ENCODE measurements at regions not wholly inside any gene's neighbourhood (a gene's known extent, or its start where the extent isn't known, plus 50 kb on each side); places are given as distances from the start of the nearest gene placed in this dataset.

GRCh38 chr1:228851618-228852017, 116.3 kb downstream of the RHOU start:
- no peaks in the 10 kb centered on the region for H3K36me3 ChIP-seq (ENCODE audit: control insufficient read depth in 1 of 2, insufficient read depth in 2 of 2, low read depth in 1 of 2, low read length in 2 of 2)
- no peak overlapping the region for H3K4ac ChIP-seq (ENCODE audit: low read depth in 1 of 2, low read length in 2 of 2)
- H3K9me3 ChIP-seq (ENCODE audit: control insufficient read depth, low read length): no peaks in the 10 kb centered on the region
- peaks cover 4% of the 10 kb centered on the region for H3K4me1 ChIP-seq (ENCODE audit: control insufficient read depth, insufficient read depth, low read depth, low read length)
- H3K14ac ChIP-seq (ENCODE audit: low read length in 2 of 2): no peak overlapping the region
- no peak overlapping the region for H2AK5ac ChIP-seq (ENCODE audit: low read length, severe bottlenecking)
- H3K4me3 ChIP-seq (ENCODE audit: insufficient read depth in 1 of 2, low read depth in 1 of 2, low read length in 2 of 2): no peak overlapping the region
- H4K91ac ChIP-seq (ENCODE audit: low read length): no peak overlapping the region
- H2BK5ac ChIP-seq (ENCODE audit: low read depth, low read length, poor library complexity, severe bottlenecking): no peak overlapping the region
- no peak overlapping the region for H2BK120ac ChIP-seq (ENCODE audit: low read depth, low read length)
- H3K27ac ChIP-seq (ENCODE audit: low read length, poor library complexity, severe bottlenecking): no peak overlapping the region
- no peak overlapping the region for H3K4me2 ChIP-seq (ENCODE audit: low read length, poor library complexity, severe bottlenecking)
- H2BK12ac ChIP-seq (ENCODE audit: low read length in 2 of 2): no peak overlapping the region
- H3K23ac ChIP-seq (ENCODE audit: low read length in 2 of 2): no peak overlapping the region
- no peaks in the 10 kb centered on the region for H3K79me1 ChIP-seq (replicated peaks; ENCODE audit: low read length, poor library complexity, severe bottlenecking)
- no peak overlapping the region for H4K8ac ChIP-seq (ENCODE audit: low read length)
- no peak overlapping the region for H3K9ac ChIP-seq (ENCODE audit: low read length)
- no peak for DNase-seq
- H3K27me3 ChIP-seq (ENCODE audit: control insufficient read depth in 1 of 2, insufficient read depth in 1 of 2, low read length in 2 of 2): peaks cover 0 to 22% of the 10 kb centered on the region in 2 experiments
- H3K18ac ChIP-seq (ENCODE audit: low read depth in 1 of 2, low read length in 2 of 2): no peak overlapping the region
- H2BK15ac ChIP-seq (ENCODE audit: low read depth, poor library complexity, severe bottlenecking): no peak overlapping the region
- 96% methylated on average over 4 of the region's 6 CpGs for WGBS
- no peak overlapping the region for H2AFZ ChIP-seq (ENCODE audit: low read depth, low read length)

- WGBS: 100% methylated on average over 3 of the region's 4 CpGs
Observed at GRCh38 chr1:228852024-228852423, 116.7 kb downstream of the RHOU start.

GRCh38 chr1:228852511-228853088, 117.3 kb downstream of the RHOU start:
- Histone ChIP-seq H3K23ac (ENCODE audit: low read length in 2 of 2) (no peak overlapping the region), H4K8ac (ENCODE audit: low read length) (no peak overlapping the region), H3K18ac (ENCODE audit: low read depth in 1 of 2, low read length in 2 of 2) (no peak overlapping the region), H3K36me3 (ENCODE audit: control insufficient read depth in 1 of 2, insufficient read depth in 2 of 2, low read depth in 1 of 2, low read length in 2 of 2) (no peaks in the 10 kb centered on the region), H4K91ac (ENCODE audit: low read length) (no peak overlapping the region), H3K4ac (ENCODE audit: low read depth in 1 of 2, low read length in 2 of 2) (no peak overlapping the region), H3K79me1 (replicated peaks; ENCODE audit: low read length, poor library complexity, severe bottlenecking) (no peaks in the 10 kb centered on the region), H3K27ac (ENCODE audit: low read length, poor library complexity, severe bottlenecking) (no peak overlapping the region), H2BK5ac (ENCODE audit: low read depth, low read length, poor library complexity, severe bottlenecking) (no peak overlapping the region), H2AK5ac (ENCODE audit: low read length, severe bottlenecking) (no peak overlapping the region), H3K4me2 (ENCODE audit: low read length, poor library complexity, severe bottlenecking) (no peak overlapping the region), H3K27me3 (ENCODE audit: control insufficient read depth in 1 of 2, insufficient read depth in 1 of 2, low read length in 2 of 2) (peaks cover 0 to 22% of the 10 kb centered on the region in 2 experiments), H2BK120ac (ENCODE audit: low read depth, low read length) (no peak overlapping the region), H2BK12ac (ENCODE audit: low read length in 2 of 2) (no peak overlapping the region), H2AFZ (ENCODE audit: low read depth, low read length) (no peak overlapping the region), H3K9ac (ENCODE audit: low read length) (no peak overlapping the region), H3K4me3 (ENCODE audit: insufficient read depth in 1 of 2, low read depth in 1 of 2, low read length in 2 of 2) (no peak overlapping the region), H3K14ac (ENCODE audit: low read length in 2 of 2) (peak overlapping the region in 1 of 2 experiments; percentile 44), H3K4me1 (ENCODE audit: control insufficient read depth, insufficient read depth, low read depth, low read length) (peaks cover 4% of the 10 kb centered on the region), H3K9me3 (ENCODE audit: control insufficient read depth, low read length) (no peaks in the 10 kb centered on the region), H2BK15ac (ENCODE audit: low read depth, poor library complexity, severe bottlenecking) (no peak overlapping the region)
- DNase-seq: no peak
- 99% methylated on average over 3 of the region's 3 CpGs for WGBS

More at GRCh38 chr1:228852024-228852423, 116.7 kb downstream of the RHOU start:
- no peaks in the 10 kb centered on the region for H3K9me3 ChIP-seq (ENCODE audit: control insufficient read depth, low read length)
- no peak overlapping the region for H3K4me2 ChIP-seq (ENCODE audit: low read length, poor library complexity, severe bottlenecking)
- H3K4me1 ChIP-seq (ENCODE audit: control insufficient read depth, insufficient read depth, low read depth, low read length): peaks cover 4% of the 10 kb centered on the region
- H3K14ac ChIP-seq (ENCODE audit: low read length in 2 of 2): peak overlapping the region in 1 of 2 experiments; percentile 50
- no peak overlapping the region for H3K9ac ChIP-seq (ENCODE audit: low read length)
- H3K4ac ChIP-seq (ENCODE audit: low read depth in 1 of 2, low read length in 2 of 2): no peak overlapping the region
- no peak overlapping the region for H2BK15ac ChIP-seq (ENCODE audit: low read depth, poor library complexity, severe bottlenecking)
- H3K27ac ChIP-seq (ENCODE audit: low read length, poor library complexity, severe bottlenecking): no peak overlapping the region
- H2AFZ ChIP-seq (ENCODE audit: low read depth, low read length): no peak overlapping the region
- peak overlapping the region; percentile 46 for H4K91ac ChIP-seq (ENCODE audit: low read length)
- peaks cover 0 to 22% of the 10 kb centered on the region in 2 experiments for H3K27me3 ChIP-seq (ENCODE audit: control insufficient read depth in 1 of 2, insufficient read depth in 1 of 2, low read length in 2 of 2)
- no peak overlapping the region for H3K23ac ChIP-seq (ENCODE audit: low read length in 2 of 2)
- H3K4me3 ChIP-seq (ENCODE audit: insufficient read depth in 1 of 2, low read depth in 1 of 2, low read length in 2 of 2): no peak overlapping the region
- no peak overlapping the region for H2BK12ac ChIP-seq (ENCODE audit: low read length in 2 of 2)
- H4K8ac ChIP-seq (ENCODE audit: low read length): no peak overlapping the region
- no peak for DNase-seq
- H3K18ac ChIP-seq (ENCODE audit: low read depth in 1 of 2, low read length in 2 of 2): peak overlapping the region in 1 of 2 experiments; percentile 44
- H2BK120ac ChIP-seq (ENCODE audit: low read depth, low read length): no peak overlapping the region
- H2BK5ac ChIP-seq (ENCODE audit: low read depth, low read length, poor library complexity, severe bottlenecking): no peak overlapping the region
- H3K36me3 ChIP-seq (ENCODE audit: control insufficient read depth in 1 of 2, insufficient read depth in 2 of 2, low read depth in 1 of 2, low read length in 2 of 2): no peaks in the 10 kb centered on the region
- peak overlapping the region; percentile 70 for H2AK5ac ChIP-seq (ENCODE audit: low read length, severe bottlenecking)
- no peaks in the 10 kb centered on the region for H3K79me1 ChIP-seq (replicated peaks; ENCODE audit: low read length, poor library complexity, severe bottlenecking)

DNA sequence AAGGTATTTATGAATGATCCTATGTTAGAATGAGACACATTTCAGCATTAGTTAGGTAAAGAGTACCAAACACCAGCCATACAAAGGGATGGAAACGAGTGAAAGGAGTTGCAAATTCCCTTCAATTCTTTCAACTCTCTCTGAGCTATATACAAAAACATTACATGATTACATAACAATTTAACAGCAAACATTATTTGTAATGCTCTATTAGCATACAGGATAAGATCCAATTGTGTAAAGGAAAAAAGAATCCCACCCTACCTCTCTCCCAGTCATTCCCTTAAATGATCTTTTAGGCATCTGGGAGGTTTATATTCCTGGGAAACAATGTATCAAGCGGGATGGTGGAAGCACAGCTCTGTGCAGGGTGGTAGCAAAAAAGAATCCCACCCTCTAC, 117.9 kb downstream of the RHOU start:
- H3K36me3 ChIP-seq (ENCODE audit: control insufficient read depth in 1 of 2, insufficient read depth in 2 of 2, low read depth in 1 of 2, low read length in 2 of 2): no peaks in the 10 kb centered on the region
- no peak overlapping the region for H2BK120ac ChIP-seq (ENCODE audit: low read depth, low read length)
- no peak overlapping the region for H2AK5ac ChIP-seq (ENCODE audit: low read length, severe bottlenecking)
- H3K4me1 ChIP-seq (ENCODE audit: control insufficient read depth, insufficient read depth, low read depth, low read length): peaks cover 4% of the 10 kb centered on the region
- no peak overlapping the region for H3K14ac ChIP-seq (ENCODE audit: low read length in 2 of 2)
- H3K18ac ChIP-seq (ENCODE audit: low read depth in 1 of 2, low read length in 2 of 2): no peak overlapping the region
- H3K9me3 ChIP-seq (ENCODE audit: control insufficient read depth, low read length): no peaks in the 10 kb centered on the region
- 100% methylated on average over 1 of the region's 2 CpGs for WGBS
- no peak overlapping the region for H4K8ac ChIP-seq (ENCODE audit: low read length)
- no peak overlapping the region for H4K91ac ChIP-seq (ENCODE audit: low read length)
- H2AFZ ChIP-seq (ENCODE audit: low read depth, low read length): no peak overlapping the region
- H2BK12ac ChIP-seq (ENCODE audit: low read length in 2 of 2): no peak overlapping the region
- H3K23ac ChIP-seq (ENCODE audit: low read length in 2 of 2): no peak overlapping the region
- H3K27me3 ChIP-seq (ENCODE audit: control insufficient read depth in 1 of 2, insufficient read depth in 1 of 2, low read length in 2 of 2): peaks cover 0 to 22% of the 10 kb centered on the region in 2 experiments
- no peak overlapping the region for H2BK5ac ChIP-seq (ENCODE audit: low read depth, low read length, poor library complexity, severe bottlenecking)
- no peak for DNase-seq
- H3K4ac ChIP-seq (ENCODE audit: low read depth in 1 of 2, low read length in 2 of 2): no peak overlapping the region
- no peaks in the 10 kb centered on the region for H3K79me1 ChIP-seq (replicated peaks; ENCODE audit: low read length, poor library complexity, severe bottlenecking)
- no peak overlapping the region for H3K4me3 ChIP-seq (ENCODE audit: insufficient read depth in 1 of 2, low read depth in 1 of 2, low read length in 2 of 2)
- no peak overlapping the region for H2BK15ac ChIP-seq (ENCODE audit: low read depth, poor library complexity, severe bottlenecking)
- H3K4me2 ChIP-seq (ENCODE audit: low read length, poor library complexity, severe bottlenecking): no peak overlapping the region
- no peak overlapping the region for H3K9ac ChIP-seq (ENCODE audit: low read length)
- H3K27ac ChIP-seq (ENCODE audit: low read length, poor library complexity, severe bottlenecking): no peak overlapping the region
